Esophagus squamous epithelium (tissue), 4 donors: ENCODE measurements at regions not wholly inside any gene's neighbourhood (a gene's known extent, or its start where the extent isn't known, plus 50 kb on each side); places are given as distances from the start of the nearest gene placed in this dataset.

Experiments
- POLR2A ChIP-seq, 4 donors: fragments of 450-650 bp; IDR thresholded peaks; one replicate each; pipeline ENCODE4 v1.6.1; 2017; ENCODE audit warnings: antibody characterized with exemption in 4 of 4, mild to moderate bottlenecking in 4 of 4, moderate library complexity in 3 of 4
- TF ChIP-seq, protein P1 (sequence below), 6 experiments: fragments of 450-650 bp in 4 of 6; fragments of 200-600 bp in 2 of 6; sonication (generic) in 2 of 6; IDR thresholded peaks; one replicate each; pipeline ENCODE4 v1.5.1; 2016 to 2019; ENCODE audit warnings: antibody characterized with exemption in 6 of 6, mild to moderate bottlenecking in 4 of 6, moderate library complexity in 4 of 6

DNA sequence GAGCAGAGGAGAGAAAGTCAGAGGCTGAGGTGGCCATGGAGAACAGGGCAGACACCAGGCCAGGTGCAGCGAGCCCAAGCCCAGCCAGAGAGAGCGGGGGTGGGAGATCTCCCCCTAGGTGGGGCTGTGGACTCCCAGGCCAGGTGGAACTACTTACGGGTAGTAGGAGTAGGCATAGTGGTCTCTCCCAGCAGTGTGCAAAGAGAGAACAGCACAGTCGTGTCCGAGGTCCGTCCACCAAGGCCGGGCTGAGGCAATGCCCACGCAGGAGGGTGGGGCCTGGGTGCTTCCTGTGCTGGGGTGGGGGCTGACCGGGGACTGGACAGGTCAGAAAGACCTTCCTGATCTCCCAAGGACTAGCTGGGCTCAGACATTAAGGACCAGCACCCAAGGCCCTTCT, 263.7 kb downstream of the PTPRU start:
- TF ChIP-seq, protein P1, sequence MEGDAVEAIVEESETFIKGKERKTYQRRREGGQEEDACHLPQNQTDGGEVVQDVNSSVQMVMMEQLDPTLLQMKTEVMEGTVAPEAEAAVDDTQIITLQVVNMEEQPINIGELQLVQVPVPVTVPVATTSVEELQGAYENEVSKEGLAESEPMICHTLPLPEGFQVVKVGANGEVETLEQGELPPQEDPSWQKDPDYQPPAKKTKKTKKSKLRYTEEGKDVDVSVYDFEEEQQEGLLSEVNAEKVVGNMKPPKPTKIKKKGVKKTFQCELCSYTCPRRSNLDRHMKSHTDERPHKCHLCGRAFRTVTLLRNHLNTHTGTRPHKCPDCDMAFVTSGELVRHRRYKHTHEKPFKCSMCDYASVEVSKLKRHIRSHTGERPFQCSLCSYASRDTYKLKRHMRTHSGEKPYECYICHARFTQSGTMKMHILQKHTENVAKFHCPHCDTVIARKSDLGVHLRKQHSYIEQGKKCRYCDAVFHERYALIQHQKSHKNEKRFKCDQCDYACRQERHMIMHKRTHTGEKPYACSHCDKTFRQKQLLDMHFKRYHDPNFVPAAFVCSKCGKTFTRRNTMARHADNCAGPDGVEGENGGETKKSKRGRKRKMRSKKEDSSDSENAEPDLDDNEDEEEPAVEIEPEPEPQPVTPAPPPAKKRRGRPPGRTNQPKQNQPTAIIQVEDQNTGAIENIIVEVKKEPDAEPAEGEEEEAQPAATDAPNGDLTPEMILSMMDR (IDR thresholded peaks at IDR 0.05), result no peak
- no peak for TF ChIP-seq POLR2A (IDR thresholded peaks at IDR 0.05)
